ENCODE measurements at regions not wholly inside any gene's neighbourhood (a gene's known extent, or its start where the extent isn't known, plus 50 kb on each side); places are given as distances from the start of the nearest gene placed in this dataset.
"Not testable (repeated sequence)": the region's sequence is repeated elsewhere in the genome, so short reads cannot be mapped to it uniquely, and the experiment has no call there.

GRCh38 chr3:176296066-176296597, 901.1 kb downstream of the TBL1XR1 start:
- Mint-ChIP-seq H3K27me3 (no peaks in the 10 kb centered on the region), H3K27ac (no peak overlapping the region), H3K9me3 (peaks cover 2% of the 10 kb centered on the region), H3K4me3 (no peak overlapping the region), H3K36me3 (no peaks in the 10 kb centered on the region), H3K4me1 (no peaks in the 10 kb centered on the region)
- DNase-seq, result no peak

GRCh38 chr3:176293276-176293675, 904.0 kb downstream of the TBL1XR1 start:
- H3K36me3 Mint-ChIP-seq, result no peaks in the 10 kb centered on the region
- peaks cover 2% of the 10 kb centered on the region for H3K9me3 Mint-ChIP-seq
- no peak overlapping the region for H3K27ac Mint-ChIP-seq
- no peak overlapping the region for H3K4me3 Mint-ChIP-seq
- H3K27me3 Mint-ChIP-seq, result no peaks in the 10 kb centered on the region
- H3K4me1 Mint-ChIP-seq, result no peaks in the 10 kb centered on the region
- no peak for DNase-seq

DNA sequence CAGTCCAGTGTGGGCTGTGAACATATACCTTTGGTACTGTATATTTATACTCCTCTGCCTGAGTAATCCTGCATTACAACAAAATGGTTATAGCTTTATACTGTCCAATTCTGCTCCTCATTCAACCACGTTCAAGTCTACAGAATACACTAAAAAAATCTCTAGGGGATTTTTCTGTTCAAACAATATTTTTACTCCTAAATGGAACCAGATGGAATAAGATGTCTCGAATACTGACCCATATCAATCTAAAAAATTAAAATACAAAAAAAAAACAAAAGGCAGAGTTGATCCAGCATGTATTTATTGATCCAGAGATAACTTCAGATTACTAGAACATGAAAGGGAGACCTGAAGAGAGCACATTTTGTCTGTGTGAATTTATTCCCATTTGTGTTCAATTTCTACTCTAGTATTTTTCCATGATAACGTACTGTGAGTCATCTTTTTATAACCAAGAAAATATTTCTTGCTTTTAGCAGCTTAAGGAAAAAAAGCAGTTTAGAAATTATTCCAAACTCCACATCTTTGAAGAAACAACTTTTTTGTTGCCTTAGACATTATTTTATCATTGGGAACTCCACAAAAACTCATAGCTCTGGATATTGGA, 910.7 kb downstream of the TBL1XR1 start:
- no peaks in the 10 kb centered on the region for H3K4me1 Mint-ChIP-seq
- DNase-seq, result no peak
- H3K27me3 Mint-ChIP-seq, result no peaks in the 10 kb centered on the region
- H3K27ac Mint-ChIP-seq, result no peak overlapping the region
- H3K36me3 Mint-ChIP-seq, result no peaks in the 10 kb centered on the region
- H3K9me3 Mint-ChIP-seq, result no peaks in the 10 kb centered on the region
- H3K4me3 Mint-ChIP-seq, result no peak overlapping the region

GRCh38 chr3:176275538-176275937, 921.7 kb downstream of the TBL1XR1 start:
- Mint-ChIP-seq H3K4me3 (no peak overlapping the region), H3K36me3 (no peaks in the 10 kb centered on the region), H3K9me3 (no peaks in the 10 kb centered on the region), H3K4me1 (no peaks in the 10 kb centered on the region), H3K27ac (no peak overlapping the region), H3K27me3 (no peaks in the 10 kb centered on the region)
- no peak for DNase-seq

GRCh38 chr3:176275113-176275512, 922.2 kb downstream of the TBL1XR1 start:
- Mint-ChIP-seq H3K36me3 (no peaks in the 10 kb centered on the region), H3K9me3 (no peaks in the 10 kb centered on the region), H3K27me3 (no peaks in the 10 kb centered on the region), H3K4me1 (no peaks in the 10 kb centered on the region), H3K4me3 (no peak overlapping the region), H3K27ac (no peak overlapping the region)
- no peak for DNase-seq

DNA sequence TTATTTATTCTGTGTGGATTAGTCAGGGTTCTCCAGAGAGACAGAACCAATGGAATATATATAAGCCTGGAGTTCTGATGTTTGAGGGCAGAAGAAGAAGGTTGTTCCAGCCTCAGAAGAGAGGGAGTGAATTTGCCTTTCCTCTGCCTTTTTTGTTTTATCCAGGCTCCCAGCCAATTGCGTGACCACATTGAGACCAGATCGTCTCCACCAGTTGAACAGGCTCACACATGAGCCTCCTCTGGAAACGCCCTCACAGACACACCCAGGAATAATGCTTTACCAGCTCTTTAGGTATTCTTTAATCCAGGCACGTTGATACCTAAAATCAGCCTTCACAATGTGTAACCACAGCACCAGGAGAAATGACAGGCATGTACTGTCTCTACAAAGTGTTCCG, 923.1 kb downstream of the TBL1XR1 start:
- no peaks in the 10 kb centered on the region for H3K36me3 Mint-ChIP-seq
- no peaks in the 10 kb centered on the region for H3K9me3 Mint-ChIP-seq
- no peak overlapping the region for H3K4me3 Mint-ChIP-seq

GRCh38 chr3:176262071-176262470, 935.2 kb downstream of the TBL1XR1 start:
- H3K4me1 Mint-ChIP-seq, result no peaks in the 10 kb centered on the region
- no peaks in the 10 kb centered on the region for H3K27me3 Mint-ChIP-seq
- DNase-seq, result no peak
- H3K4me3 Mint-ChIP-seq, result no peak overlapping the region
- no peaks in the 10 kb centered on the region for H3K36me3 Mint-ChIP-seq
- H3K27ac Mint-ChIP-seq, result no peak overlapping the region
- H3K9me3 Mint-ChIP-seq, result peaks cover 13% of the 10 kb centered on the region

More for the DNA sequence above, 923.1 kb downstream of the TBL1XR1 start:
- Mint-ChIP-seq H3K27me3 (no peaks in the 10 kb centered on the region), H3K27ac (no peak overlapping the region), H3K4me1 (no peaks in the 10 kb centered on the region)
- DNase-seq, result no peak

DNA sequence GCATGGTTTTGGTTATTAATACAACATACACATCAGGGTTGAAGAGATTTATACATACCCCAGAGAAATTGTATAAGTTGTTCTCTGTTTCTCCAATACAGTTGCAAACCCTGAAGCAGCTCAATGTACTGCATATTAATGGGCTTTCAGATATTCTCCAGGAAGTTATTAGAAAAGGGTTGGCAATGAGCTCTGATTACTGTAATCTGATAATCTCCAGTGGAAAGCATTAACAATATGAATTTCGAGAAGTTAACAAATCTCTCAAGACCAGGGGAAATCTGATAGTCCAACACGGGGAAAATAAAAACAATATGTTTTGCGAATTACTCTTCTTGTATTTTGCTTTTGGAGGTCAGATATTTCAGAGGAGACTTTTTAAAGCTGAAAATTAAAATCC, 950.1 kb downstream of the TBL1XR1 start:
- Mint-ChIP-seq H3K4me3 (no peak overlapping the region), H3K9me3 (peaks cover 1% of the 10 kb centered on the region), H3K36me3 (no peaks in the 10 kb centered on the region), H3K4me1 (no peaks in the 10 kb centered on the region), H3K27ac (no peak overlapping the region), H3K27me3 (no peaks in the 10 kb centered on the region)
- no peak for DNase-seq

- H3K27ac Mint-ChIP-seq, result no peak overlapping the region
- DNase-seq, result no peak
- H3K9me3 Mint-ChIP-seq, result peaks cover 5% of the 10 kb centered on the region
- H3K27me3 Mint-ChIP-seq, result no peaks in the 10 kb centered on the region
- no peak overlapping the region for H3K4me3 Mint-ChIP-seq
- no peaks in the 10 kb centered on the region for H3K36me3 Mint-ChIP-seq
- H3K4me1 Mint-ChIP-seq, result no peaks in the 10 kb centered on the region
Observed at GRCh38 chr3:176219970-176220369, 977.3 kb downstream of the TBL1XR1 start.

DNA sequence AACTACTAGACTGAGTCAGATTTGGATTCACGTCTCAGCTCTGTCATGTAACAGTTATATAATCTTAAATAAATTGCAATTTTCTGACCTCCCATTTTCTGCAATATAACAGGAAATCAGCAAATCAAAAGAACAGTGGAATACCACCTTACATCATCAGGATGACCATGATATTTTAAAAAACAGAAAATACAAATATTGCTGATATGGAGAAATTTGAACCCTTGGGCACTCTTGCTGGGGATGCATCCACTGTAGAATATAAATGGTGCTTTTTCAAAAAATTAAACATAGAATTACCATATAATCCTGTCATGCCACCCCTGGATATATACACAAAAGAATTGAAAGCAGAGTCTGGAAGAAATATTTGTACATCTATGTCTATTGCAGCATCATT, 982.5 kb downstream of the TBL1XR1 start:
- no peak for DNase-seq
- H3K4me1 Mint-ChIP-seq, result no peaks in the 10 kb centered on the region
- H3K27ac Mint-ChIP-seq, result no peak overlapping the region
- peaks cover 2% of the 10 kb centered on the region for H3K9me3 Mint-ChIP-seq
- H3K4me3 Mint-ChIP-seq, result no peak overlapping the region
- no peaks in the 10 kb centered on the region for H3K36me3 Mint-ChIP-seq
- no peaks in the 10 kb centered on the region for H3K27me3 Mint-ChIP-seq

- H3K4me3 Mint-ChIP-seq, H3K9me3 Mint-ChIP-seq, H3K4me1 Mint-ChIP-seq, H3K27me3 Mint-ChIP-seq, H3K27ac Mint-ChIP-seq, DNase-seq, H3K36me3 Mint-ChIP-seq: not testable (repeated sequence)
Observed at GRCh38 chr3:176213314-176213713, 984.0 kb downstream of the TBL1XR1 start.

GRCh38 chr3:176208915-176209314, 988.4 kb downstream of the TBL1XR1 start:
- H3K4me1 Mint-ChIP-seq, result no peaks in the 10 kb centered on the region
- no peak overlapping the region for H3K27ac Mint-ChIP-seq
- no peak overlapping the region for H3K4me3 Mint-ChIP-seq
- DNase-seq, result no peak
- no peaks in the 10 kb centered on the region for H3K36me3 Mint-ChIP-seq
- peaks cover 2% of the 10 kb centered on the region for H3K9me3 Mint-ChIP-seq
- H3K27me3 Mint-ChIP-seq, result no peaks in the 10 kb centered on the region

DNA sequence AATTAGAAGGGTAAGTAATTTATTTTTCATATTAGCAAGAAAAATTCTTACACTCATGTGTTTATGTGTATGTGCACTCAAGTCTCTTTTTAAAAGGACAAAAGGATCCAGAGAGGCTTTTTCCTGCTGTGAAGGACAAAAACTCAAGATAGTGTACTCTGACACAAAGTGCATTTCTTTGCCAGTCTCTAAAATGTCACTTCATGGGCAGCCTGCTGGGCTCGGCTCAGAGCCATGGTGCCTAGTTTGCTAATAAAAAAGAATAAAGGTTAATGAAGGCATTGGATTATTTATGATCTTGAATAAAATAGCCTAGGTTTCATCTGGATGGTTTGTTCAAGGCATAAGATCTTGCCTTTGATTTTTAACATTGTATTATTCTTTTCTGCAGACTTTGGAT, 989.0 kb downstream of the TBL1XR1 start:
- H3K27me3 Mint-ChIP-seq, result no peaks in the 10 kb centered on the region
- H3K36me3 Mint-ChIP-seq, result no peaks in the 10 kb centered on the region
- H3K4me1 Mint-ChIP-seq, result no peaks in the 10 kb centered on the region
- H3K27ac Mint-ChIP-seq, result no peak overlapping the region
- peaks cover 2% of the 10 kb centered on the region for H3K9me3 Mint-ChIP-seq
- DNase-seq, result no peak
- H3K4me3 Mint-ChIP-seq, result no peak overlapping the region

DNA sequence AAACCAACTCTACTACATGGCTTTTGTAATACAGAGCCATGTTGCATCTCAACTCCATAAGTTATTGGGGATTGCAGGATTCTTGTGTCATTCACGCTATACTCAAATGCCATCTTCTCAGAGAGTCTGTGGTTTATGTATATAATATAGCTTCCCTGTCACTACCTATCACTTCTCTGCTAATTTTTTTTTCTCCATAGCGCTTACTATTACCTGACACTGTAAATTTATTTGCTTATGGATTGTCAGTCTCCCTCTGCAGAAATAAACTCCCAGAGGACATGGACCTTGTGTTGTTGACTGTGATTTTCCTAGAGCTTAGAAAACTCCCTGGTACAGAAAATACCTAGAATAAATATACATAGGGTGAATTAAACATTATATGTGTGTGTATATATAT, 990.5 kb downstream of the TBL1XR1 start:
- DNase-seq, result no peak
- H3K36me3 Mint-ChIP-seq, result no peaks in the 10 kb centered on the region
- no peak overlapping the region for H3K4me3 Mint-ChIP-seq
- no peak overlapping the region for H3K27ac Mint-ChIP-seq
- peaks cover 2% of the 10 kb centered on the region for H3K9me3 Mint-ChIP-seq
- no peaks in the 10 kb centered on the region for H3K4me1 Mint-ChIP-seq
- no peaks in the 10 kb centered on the region for H3K27me3 Mint-ChIP-seq

- no peak for DNase-seq
- no peak overlapping the region for H3K4me3 Mint-ChIP-seq
- no peaks in the 10 kb centered on the region for H3K36me3 Mint-ChIP-seq
- H3K9me3 Mint-ChIP-seq, result peaks cover 2% of the 10 kb centered on the region
- no peaks in the 10 kb centered on the region for H3K27me3 Mint-ChIP-seq
- H3K4me1 Mint-ChIP-seq, result no peaks in the 10 kb centered on the region
- H3K27ac Mint-ChIP-seq, result no peak overlapping the region
Observed at GRCh38 chr3:176202652-176203051, 994.6 kb downstream of the TBL1XR1 start.

- Mint-ChIP-seq H3K4me1 (no peaks in the 10 kb centered on the region), H3K9me3 (peaks cover 3% of the 10 kb centered on the region), H3K36me3 (no peaks in the 10 kb centered on the region), H3K27me3 (no peaks in the 10 kb centered on the region), H3K4me3 (no peak overlapping the region), H3K27ac (no peak overlapping the region)
- no peak for DNase-seq
Observed at GRCh38 chr3:176193032-176193730, 1004.1 kb downstream of the TBL1XR1 start.

Measured in activated naive CD8-positive, alpha-beta T cell treated with anti-CD3 and anti-CD28 coated beads for 36 hours (primary cell).